GM19468 (cell line): ENCODE measurements at regions not wholly inside any gene's neighbourhood (a gene's known extent, or its start where the extent isn't known, plus 50 kb on each side); places are given as distances from the start of the nearest gene placed in this dataset.

ENCODE experiments used
- ATAC-seq: cut with Tn5 transposase; IDR thresholded peaks from one replicate; pipeline ENCODE4 v1.9.1; 2021; ENCODE audit warnings: mild to moderate bottlenecking, moderate library complexity, moderate number of reproducible peaks; ENCODE audit not compliant: unreplicated experiment; ENCODE audit errors: extremely low read depth

DNA sequence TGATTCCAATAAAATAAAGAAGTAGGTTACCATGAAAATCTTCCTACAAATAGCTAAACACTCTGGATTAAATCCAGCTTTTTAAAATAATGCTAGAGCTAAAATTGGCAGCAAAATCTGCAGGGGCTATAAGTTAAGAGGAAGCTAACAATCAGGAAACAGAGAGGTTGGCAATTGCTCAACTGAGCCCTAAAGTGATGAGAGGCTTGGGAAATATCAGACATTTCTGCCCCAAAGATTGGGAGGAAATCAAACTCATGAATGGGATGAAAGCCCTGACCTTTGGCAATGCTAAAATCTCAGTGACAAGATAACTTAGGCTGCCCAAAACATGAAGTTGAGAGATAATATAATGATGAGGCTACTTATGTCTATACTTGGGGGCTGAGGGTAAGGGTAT, 1437.9 kb downstream of the EFNB2 start:
- ATAC-seq = no peak

DNA sequence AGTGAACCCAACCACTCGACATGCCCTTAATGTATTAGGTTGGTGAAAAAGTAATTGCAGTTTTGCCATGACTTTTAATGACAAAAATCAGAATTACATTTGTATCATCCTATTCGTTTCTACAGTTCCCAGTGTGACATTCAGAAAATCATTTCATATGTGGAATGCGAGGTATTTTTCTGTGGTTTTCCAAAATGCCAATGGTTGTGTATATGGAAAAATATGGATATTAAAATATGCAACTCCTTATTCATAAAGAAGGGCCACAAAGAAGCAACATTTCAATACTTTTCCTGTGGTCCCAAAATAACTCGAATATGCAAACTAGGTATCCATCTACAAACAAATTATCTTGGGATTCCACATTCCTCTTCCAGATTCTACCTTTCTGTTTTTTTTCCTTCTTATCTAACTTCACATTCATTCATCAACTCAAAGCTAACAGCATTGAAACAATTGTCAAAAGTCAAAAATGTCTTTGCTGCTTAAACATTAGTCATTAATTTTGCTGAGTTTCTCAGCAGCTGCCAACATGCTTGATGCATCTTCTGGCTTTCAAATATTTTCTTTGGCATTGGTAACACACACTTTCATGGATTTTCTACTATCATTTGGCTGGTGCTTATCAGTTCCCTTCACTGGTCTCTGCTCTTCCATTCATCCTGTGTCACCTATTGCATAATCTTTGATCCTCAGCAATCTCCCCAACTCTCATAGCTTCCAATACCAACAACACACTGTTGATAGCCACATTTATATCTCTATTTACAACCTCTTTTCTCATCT, 1445.4 kb downstream of the EFNB2 start:
- ATAC-seq = no peak

DNA sequence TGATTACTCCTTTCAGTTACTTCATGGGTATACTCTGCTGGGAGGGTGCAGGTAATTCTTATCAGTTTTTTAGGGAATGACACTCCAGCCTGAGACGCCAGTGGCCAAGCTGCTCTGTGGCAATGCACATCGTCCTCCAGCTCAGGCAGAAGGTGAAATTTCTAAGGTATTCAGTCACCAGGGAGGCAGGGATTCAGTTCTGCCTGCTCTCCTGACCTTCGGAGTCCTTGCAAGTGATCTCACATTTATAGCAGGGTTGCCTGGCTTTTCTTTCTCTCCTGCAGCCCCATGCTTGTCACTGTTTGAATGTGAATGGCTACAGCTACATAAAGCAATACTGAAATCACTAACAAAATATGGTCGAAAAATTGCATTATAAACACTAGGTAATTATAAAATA, 1447.5 kb downstream of the EFNB2 start:
- ATAC-seq = no peak

DNA sequence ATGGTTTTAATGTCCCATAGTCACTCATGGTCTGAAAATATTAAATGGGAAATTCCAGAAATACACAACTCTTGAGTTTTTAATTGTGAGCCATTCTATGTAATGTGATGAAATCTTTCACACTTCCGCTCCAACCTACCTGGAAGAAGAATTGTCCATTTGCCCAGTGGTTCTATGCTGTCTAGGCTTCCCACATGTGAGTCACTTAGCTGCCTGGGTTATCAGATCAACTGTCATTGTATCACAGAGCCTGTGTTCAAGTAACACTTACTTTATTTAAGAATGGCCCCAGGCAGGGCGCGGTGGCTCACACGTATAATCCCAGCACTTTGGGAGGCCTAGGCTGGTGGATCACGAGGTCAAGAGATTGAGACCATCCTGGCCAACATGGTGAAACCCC, 1450.5 kb downstream of the EFNB2 start:
- ATAC-seq = no peak

DNA sequence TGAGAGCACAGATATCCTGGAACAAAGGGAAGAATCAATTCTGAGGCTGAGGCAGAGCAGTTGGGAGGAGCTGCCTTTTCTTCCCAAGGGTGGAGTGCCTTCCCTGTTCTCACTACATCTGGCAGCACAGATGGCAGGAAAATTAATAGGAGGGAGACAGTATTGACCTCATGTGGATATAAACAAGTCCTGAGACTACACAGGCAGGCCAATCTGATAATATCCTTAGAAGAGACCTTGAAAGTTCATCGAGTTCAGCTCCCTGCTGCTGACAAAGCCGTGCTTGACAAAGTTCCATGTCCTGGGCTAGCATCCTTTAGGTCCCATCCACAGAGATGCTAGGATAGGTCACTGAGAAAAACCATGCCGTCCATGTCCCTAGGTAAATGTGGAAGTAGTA, 1451.5 kb downstream of the EFNB2 start:
- no peak for ATAC-seq

DNA sequence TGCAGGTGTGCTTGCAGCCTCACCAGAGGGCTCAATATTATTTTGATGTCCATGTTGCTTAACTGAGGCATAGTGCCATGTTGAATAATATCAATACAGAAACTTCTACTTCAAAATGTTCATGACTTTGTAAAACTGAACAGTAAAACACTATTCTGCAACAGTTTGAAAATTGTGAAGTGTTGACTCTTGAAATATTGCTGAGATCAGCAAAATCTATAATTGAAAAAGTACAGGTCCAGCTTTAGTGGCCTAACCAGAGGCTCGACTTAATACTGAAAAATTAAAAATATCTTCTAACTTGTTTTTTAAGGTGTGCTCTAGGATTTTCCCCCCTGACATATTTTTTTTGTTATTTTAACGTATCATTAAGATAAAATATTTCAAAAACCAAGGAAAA, 1460.7 kb downstream of the EFNB2 start:
- ATAC-seq = no peak

DNA sequence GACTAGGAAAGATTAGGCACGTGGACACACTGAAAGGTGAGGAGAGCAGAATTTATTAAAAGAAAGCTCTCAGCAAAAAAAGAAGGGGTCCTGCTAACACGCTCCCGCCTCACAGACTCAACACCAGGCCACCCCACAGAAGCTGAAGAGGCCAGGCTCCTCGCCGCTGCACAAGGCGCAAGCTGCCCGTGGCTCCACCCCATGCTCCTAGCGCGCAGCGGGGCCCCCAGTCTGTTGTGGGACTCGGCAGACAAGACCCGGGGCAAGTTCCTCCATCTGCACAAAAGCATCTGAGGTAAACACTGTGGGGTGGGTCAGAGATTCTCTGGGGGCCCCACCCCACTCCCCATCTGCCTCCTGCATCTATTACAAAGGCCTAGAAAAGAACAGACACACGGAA, 1462.4 kb downstream of the EFNB2 start:
- ATAC-seq = no peak

DNA sequence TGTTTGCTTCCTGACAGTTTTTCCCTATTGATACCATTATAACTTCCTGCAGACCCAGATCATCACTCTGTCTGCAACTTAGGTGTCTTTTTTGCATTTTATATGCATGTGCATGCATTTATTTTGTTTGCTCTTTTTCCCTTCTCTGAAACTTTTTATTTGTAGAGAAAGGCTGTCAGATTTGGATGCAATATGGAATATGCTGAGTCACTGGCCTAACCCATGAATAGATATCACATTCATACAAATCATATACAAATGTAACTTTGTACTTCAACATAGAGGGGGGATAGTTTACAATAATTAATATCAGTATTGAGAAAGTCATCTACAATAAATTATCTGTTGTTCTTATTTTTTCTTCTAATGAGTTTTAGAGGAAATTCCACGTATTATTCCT, 1465.0 kb downstream of the EFNB2 start:
- ATAC-seq = no peak

DNA sequence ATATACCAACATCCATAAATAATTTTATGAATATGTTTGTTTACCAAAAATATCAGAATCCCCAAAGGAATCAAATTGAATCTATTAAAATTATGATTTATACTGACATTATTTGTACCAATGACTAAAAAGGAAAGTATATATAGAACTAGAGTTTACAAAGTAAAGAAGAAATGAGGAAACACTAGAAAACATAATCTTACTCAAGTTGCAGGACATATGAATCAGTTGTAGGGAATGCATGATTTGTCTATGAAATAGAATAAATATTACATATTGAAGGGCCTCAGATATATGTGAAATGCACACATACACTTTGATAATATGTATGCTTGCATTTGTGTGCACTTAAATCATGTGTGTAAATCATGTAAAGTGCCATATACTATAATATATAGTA, 1466.4 kb downstream of the EFNB2 start:
- no peak for ATAC-seq

DNA sequence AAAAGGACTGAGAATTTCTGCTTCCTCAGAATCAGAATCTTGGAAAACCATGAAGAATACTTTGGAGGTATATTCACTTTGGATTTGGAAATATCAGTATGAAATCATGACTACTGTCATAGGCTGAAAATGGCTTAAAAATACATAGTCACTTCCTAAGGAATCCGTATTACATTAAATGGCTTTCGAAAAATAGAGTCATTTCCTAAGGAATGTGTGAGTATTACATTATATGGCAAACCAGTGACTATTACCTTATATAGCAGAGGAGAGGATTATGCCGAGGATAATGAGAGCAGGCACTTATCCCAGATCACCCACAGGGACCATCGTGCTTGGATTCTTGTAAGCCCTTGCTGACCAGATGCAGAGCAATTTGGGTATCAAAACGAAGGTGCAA, 1471.8 kb downstream of the EFNB2 start:
- no peak for ATAC-seq

DNA sequence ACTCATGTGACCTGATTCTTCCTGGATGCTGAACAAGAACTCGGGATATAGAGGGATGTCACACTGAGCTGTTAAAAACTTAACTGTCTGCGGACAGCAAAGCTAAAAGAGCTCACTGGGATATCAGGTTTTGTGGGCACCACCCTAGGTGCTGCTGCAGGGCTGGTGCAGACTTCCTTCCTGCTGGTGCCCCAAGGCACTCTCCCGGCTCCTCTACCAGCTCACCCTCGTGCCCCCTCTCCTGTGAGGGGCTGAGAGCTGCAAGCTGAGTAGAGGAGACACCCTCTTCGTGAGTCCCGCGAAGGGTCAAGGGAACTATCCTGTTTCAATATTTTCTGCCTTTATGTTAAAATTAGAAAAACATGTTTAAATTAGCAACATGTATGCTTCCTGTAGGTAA, 1475.7 kb downstream of the EFNB2 start:
- ATAC-seq = no peak

DNA sequence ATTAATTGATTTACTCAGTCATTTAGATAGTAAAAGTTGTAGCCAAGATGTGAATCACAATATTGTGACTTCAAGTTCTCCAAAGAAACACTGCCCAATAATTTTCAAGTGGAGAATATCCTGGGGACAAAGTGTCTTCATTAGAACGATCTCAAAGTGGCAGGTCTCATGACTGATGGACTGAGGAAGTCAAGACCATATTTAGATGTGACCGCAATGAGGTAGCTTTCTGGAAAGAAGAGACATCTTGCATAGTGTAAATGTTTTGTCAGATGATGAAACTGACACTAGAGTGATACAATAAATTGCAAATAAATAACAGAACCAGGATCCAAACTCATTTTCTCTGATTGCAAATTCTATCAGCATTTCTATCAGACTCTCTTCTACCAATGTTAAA, 1476.9 kb downstream of the EFNB2 start:
- ATAC-seq = no peak

DNA sequence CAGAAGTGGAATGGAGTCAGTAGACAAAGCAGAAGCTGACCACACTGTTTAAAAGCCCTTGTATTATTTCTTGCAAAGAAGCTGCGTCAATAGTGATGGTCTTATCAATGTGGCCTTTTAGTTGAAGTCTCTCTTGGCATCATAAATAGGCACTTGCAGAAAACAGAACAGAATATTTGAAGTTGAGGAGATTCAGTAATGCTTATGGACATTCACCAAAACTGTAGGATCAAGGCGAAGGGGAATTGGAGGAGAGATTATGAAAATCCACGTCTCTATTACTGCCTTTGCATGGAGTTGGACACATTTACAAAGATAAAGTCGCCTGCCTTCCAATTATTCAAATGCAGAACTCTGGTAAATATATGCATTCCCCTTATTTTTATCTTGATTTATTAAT, 1482.8 kb downstream of the EFNB2 start:
- ATAC-seq = no peak

DNA sequence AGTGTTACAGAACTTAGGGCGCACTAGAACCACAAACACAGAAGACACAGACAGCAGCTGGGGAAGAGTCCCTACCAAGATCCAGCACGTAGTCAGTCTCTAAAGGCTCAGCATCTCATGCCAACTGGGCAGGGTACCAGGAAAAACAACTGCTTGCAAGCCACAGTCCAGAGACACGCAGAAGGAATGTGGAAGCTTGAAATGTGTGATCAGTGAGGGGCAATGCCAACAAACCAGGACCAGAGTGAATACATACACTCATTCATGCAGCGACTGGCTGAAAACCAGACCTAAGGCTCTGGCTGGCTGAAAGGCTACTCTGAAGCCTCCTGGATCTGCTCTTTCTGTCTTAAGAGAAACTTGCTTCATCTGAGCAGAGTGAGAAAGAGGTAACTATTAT, 1484.8 kb downstream of the EFNB2 start:
- ATAC-seq = no peak

DNA sequence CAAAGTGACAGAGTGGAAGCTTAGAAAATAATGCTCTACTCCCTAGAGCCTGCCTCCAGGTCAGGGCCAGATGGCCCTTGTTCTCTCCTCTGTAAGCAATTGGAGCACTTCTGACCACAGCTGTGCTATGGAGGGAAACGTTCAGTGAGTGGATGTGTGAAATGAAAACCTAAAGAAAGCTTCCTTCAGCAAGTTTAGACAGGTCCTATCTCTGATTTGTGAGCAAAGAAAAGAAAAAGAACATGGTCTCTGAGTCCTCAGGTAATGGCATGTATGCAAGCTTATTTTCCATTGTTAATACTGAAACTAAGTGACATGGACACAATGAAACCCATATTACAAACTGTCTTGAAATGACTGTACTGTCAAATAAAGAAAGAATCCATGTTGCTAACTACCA, 1486.8 kb downstream of the EFNB2 start:
- ATAC-seq = peak; percentile 69

DNA sequence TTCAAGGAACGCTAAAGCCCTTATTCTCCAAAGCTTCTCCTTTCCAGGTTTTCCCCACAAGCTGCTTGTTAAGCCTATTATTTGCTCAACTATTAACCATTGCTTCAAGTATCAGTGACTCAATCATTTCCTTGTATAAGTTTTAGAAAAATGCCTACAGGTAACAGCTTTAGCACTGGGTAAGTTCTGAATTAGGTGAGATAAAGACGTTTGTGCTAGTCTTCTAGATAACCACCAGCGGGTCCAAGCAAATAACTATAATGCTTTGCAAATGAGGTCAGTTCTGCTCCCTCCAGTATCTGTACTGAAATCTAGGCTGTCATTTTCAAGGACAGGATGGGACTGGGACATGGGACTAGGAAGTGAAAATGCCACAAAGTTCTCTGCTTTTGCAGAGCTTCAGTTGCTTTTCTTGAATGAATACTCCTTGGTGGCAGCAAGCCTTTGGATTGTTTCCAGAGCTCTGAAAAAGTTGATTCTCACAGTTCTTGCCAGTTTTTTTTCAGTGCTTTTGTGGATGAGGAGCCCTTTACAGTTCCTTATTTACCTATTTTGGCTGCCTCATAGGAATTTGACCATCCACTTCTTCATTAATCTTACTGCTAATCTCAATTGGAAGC, 1487.7 kb downstream of the EFNB2 start:
- no peak for ATAC-seq

DNA sequence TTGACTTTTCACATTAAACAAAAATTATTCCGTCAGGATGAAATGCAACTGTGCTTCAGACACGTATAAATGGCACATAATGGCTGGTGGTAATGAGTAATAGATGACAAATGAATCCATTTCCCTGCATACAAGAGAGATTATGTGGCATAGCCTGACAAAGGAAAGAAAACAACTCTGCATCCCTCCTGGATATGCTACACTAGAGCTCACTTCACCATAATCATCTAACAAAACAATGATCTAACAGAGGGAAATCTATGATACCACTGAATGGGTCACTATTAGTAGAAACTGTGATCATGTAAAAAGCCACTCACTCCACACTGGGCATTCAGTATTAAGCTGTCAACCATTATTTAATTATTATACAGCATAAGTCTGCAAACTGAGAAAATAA, 1498.4 kb downstream of the EFNB2 start:
- no peak for ATAC-seq

DNA sequence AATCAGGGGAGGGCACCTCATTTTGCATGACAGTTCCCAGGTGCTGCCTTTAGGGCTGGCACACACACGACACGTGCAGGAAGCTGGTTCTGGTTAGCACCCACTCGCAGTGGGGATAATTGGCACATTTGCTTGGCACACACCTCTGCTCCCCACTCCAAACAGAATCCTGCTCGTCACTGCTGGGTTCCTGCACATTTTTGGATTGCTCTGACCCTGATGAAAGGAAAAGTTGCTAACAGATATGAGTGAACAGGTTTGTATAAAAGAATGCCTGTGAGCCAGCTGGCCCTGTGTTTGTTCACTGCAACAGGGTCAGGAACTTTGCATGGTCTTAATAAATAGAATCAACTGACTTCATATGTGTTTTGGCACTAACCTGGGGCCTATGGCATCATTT, 1500.4 kb downstream of the EFNB2 start:
- ATAC-seq = no peak

DNA sequence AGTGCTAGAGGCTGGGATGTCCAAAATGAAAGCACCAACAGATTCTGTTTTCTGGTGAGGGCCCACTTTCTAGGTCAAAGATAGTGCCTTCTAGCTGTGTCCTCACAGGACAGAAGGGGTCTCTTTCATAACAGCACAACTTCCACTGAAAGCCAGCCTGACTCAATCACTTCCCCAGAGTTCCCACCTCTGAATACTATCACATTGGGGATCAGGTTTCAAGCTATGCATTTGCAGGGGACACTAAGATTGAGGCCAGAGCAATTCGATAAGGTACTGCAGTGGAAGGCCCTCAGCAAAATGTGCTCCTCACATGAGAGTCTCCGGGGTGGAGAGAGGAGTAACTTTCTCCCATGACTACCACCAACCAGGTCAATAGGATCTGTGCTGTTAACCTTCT, 1501.5 kb downstream of the EFNB2 start:
- ATAC-seq = no peak

DNA sequence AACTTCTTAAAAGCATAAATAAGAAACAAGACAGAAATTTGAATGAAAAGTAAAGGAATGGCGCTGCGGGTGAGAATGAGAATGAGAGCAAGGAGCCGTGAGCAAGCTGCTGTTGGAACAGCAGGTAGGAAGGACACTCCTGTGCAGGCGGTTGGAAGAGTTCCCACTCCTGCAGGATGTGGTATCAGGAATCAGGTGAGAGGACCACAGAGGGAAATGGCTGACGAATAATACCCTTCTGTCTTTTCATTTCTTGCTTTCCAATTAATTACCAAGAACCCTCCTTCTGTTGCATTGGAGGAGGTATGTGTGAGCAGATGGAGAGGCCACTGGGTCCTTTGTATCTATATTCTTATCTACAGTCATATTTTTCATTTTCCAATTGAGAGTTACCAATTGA, 1504.2 kb downstream of the EFNB2 start:
- ATAC-seq = no peak

DNA sequence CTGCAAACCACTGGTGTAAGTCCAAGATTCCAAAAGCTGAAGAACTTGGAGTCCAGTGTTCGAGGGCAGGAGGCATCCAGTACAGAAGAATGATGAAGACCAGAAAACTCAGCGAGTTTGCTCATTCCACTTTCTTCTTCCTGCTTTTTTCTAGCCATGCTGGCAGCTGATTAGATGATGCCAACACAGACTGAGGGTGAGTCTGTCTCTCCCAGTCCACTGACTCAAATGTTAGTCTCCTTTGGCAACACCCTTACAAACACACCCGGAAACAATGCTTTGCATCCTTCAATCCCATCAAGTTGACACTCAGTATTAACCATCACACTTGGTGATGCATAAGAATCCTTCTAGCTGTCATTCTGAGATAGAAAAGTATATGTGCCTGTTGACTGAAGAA, 1504.6 kb downstream of the EFNB2 start:
- ATAC-seq = no peak

DNA sequence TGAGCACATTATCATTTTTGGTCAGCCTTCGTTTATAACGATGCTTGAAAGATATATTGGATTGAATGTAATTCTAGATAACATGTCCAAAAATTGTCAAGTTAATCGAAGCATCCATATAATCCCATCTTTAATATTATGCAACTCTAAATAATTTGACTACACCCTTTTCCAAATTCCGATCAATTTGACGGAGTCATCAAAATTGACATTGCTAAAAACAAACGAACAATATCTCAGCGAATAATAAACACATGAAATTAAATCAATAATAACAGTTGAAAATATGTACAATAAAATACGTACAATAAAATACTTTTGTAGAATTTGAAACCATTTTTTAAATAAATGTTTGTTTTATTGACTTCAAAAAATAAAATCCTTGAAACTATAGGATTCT, 1516.4 kb downstream of the EFNB2 start:
- ATAC-seq = no peak
